ENCODE measurements at regions not wholly inside any gene's neighbourhood (a gene's known extent, or its start where the extent isn't known, plus 50 kb on each side); places are given as distances from the start of the nearest gene placed in this dataset.

DNA sequence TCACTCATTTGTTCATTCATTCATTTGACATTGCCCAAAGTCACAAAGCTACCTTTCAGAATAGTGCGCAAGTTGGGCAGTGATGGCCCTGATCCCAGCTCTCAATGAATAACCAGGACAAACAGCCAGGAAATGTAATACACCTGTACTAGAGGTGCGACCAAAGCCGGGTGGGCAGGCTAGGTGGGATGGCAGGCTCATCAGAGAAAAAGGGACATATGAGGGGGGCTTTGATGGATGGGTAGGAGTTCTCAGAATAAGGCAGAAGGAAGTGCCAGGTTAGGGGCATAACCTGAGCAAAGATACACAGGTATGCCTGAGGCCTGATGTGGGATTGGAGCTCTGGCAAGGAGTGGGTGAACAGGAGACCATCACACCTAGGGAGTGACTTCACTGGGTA, 53.4 kb upstream of the SMAD6 start:
- TF ChIP-seq, protein P1, sequence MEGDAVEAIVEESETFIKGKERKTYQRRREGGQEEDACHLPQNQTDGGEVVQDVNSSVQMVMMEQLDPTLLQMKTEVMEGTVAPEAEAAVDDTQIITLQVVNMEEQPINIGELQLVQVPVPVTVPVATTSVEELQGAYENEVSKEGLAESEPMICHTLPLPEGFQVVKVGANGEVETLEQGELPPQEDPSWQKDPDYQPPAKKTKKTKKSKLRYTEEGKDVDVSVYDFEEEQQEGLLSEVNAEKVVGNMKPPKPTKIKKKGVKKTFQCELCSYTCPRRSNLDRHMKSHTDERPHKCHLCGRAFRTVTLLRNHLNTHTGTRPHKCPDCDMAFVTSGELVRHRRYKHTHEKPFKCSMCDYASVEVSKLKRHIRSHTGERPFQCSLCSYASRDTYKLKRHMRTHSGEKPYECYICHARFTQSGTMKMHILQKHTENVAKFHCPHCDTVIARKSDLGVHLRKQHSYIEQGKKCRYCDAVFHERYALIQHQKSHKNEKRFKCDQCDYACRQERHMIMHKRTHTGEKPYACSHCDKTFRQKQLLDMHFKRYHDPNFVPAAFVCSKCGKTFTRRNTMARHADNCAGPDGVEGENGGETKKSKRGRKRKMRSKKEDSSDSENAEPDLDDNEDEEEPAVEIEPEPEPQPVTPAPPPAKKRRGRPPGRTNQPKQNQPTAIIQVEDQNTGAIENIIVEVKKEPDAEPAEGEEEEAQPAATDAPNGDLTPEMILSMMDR (IDR thresholded peaks at IDR 0.05): no peak
- no peak for TF ChIP-seq SMAD4 (CRISPR knock-in tag; IDR thresholded peaks at IDR 0.05)
- TF ChIP-seq, protein P2, sequence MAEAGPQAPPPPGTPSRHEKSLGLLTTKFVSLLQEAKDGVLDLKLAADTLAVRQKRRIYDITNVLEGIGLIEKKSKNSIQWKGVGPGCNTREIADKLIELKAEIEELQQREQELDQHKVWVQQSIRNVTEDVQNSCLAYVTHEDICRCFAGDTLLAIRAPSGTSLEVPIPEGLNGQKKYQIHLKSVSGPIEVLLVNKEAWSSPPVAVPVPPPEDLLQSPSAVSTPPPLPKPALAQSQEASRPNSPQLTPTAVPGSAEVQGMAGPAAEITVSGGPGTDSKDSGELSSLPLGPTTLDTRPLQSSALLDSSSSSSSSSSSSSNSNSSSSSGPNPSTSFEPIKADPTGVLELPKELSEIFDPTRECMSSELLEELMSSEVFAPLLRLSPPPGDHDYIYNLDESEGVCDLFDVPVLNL (CRISPR knock-in tag; IDR thresholded peaks at IDR 0.05; ENCODE audit: borderline replicate concordance, low read depth): no peak
- no peak for TF ChIP-seq JUN (CRISPR knock-in tag; IDR thresholded peaks at IDR 0.05)
- TF ChIP-seq NR3C1 (CRISPR knock-in tag; conservative IDR thresholded peaks at IDR 0.05; ENCODE audit: low read depth): no peak
- TF ChIP-seq ZBTB21 (CRISPR knock-in tag; IDR thresholded peaks at IDR 0.05; ENCODE audit: borderline replicate concordance): no peak
- no peak for TF ChIP-seq KAT7 (CRISPR knock-in tag; IDR thresholded peaks at IDR 0.05; ENCODE audit: borderline replicate concordance)
- TF ChIP-seq, protein P3, sequence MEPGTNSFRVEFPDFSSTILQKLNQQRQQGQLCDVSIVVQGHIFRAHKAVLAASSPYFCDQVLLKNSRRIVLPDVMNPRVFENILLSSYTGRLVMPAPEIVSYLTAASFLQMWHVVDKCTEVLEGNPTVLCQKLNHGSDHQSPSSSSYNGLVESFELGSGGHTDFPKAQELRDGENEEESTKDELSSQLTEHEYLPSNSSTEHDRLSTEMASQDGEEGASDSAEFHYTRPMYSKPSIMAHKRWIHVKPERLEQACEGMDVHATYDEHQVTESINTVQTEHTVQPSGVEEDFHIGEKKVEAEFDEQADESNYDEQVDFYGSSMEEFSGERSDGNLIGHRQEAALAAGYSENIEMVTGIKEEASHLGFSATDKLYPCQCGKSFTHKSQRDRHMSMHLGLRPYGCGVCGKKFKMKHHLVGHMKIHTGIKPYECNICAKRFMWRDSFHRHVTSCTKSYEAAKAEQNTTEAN (CRISPR knock-in tag; IDR thresholded peaks at IDR 0.05): no peak
- TF ChIP-seq TEAD4 (CRISPR knock-in tag; IDR thresholded peaks at IDR 0.05): no peak
- TF ChIP-seq, protein P4, sequence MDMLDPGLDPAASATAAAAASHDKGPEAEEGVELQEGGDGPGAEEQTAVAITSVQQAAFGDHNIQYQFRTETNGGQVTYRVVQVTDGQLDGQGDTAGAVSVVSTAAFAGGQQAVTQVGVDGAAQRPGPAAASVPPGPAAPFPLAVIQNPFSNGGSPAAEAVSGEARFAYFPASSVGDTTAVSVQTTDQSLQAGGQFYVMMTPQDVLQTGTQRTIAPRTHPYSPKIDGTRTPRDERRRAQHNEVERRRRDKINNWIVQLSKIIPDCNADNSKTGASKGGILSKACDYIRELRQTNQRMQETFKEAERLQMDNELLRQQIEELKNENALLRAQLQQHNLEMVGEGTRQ (CRISPR knock-in tag; IDR thresholded peaks at IDR 0.05): no peak
- TF ChIP-seq, protein P5, sequence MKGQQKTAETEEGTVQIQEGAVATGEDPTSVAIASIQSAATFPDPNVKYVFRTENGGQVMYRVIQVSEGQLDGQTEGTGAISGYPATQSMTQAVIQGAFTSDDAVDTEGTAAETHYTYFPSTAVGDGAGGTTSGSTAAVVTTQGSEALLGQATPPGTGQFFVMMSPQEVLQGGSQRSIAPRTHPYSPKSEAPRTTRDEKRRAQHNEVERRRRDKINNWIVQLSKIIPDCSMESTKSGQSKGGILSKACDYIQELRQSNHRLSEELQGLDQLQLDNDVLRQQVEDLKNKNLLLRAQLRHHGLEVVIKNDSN (CRISPR knock-in tag; IDR thresholded peaks at IDR 0.05): no peak
- TF ChIP-seq FOXJ3 (CRISPR knock-in tag; IDR thresholded peaks at IDR 0.05; ENCODE audit: borderline replicate concordance): no peak
- TF ChIP-seq, protein P6, sequence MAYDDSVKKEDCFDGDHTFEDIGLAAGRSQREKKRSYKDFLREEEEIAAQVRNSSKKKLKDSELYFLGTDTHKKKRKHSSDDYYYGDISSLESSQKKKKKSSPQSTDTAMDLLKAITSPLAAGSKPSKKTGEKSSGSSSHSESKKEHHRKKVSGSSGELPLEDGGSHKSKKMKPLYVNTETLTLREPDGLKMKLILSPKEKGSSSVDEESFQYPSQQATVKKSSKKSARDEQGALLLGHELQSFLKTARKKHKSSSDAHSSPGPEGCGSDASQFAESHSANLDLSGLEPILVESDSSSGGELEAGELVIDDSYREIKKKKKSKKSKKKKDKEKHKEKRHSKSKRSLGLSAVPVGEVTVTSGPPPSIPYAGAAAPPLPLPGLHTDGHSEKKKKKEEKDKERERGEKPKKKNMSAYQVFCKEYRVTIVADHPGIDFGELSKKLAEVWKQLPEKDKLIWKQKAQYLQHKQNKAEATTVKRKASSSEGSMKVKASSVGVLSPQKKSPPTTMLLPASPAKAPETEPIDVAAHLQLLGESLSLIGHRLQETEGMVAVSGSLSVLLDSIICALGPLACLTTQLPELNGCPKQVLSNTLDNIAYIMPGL (CRISPR knock-in tag; IDR thresholded peaks at IDR 0.05): no peak
- no peak for TF ChIP-seq ETV6 (CRISPR knock-in tag; IDR thresholded peaks at IDR 0.05)

Measured in WTC11 (cell line).